ENCODE measurements at regions not wholly inside any gene's neighbourhood (a gene's known extent, or its start where the extent isn't known, plus 50 kb on each side); places are given as distances from the start of the nearest gene placed in this dataset.

GRCh38 chr2:144261966-144262365 is 258.0 kb downstream of the ZEB2 start:
- Mint-ChIP-seq H3K4me3 (no peak overlapping the region), H3K27me3 (ENCODE audit: low read depth) (no peaks in the 10 kb centered on the region), H3K4me1 (peaks cover 10 to 16% of the 10 kb centered on the region in 2 experiments), H3K27ac (no peak overlapping the region), H3K9me3 (peaks cover 13 to 19% of the 10 kb centered on the region in 2 experiments), H3K36me3 (ENCODE audit: insufficient read depth in 1 of 3, low read depth in 3 of 3) (peaks cover 7 to 24% (median 22%) of the 10 kb centered on the region in 3 experiments)
- no peak overlapping the region for H3T11ph ChIP-seq (ENCODE audit: low read length)
- no peak overlapping the region for H3K14ac ChIP-seq (ENCODE audit: insufficient read depth, low read length)
- no peak overlapping the region for H4K91ac ChIP-seq (ENCODE audit: insufficient read length, low read depth, low read length)
- H4K20me1 ChIP-seq (ENCODE audit: control insufficient read depth, insufficient read depth, insufficient read length), result no peaks in the 10 kb centered on the region
- no peak overlapping the region for H2BK15ac ChIP-seq (ENCODE audit: low read depth, low read length)
- H3K23me2 ChIP-seq (ENCODE audit: insufficient read length, low read depth, low read length, poor library complexity, severe bottlenecking), result no peaks in the 10 kb centered on the region
- H2BK12ac ChIP-seq (ENCODE audit: insufficient read length, low read depth, low read length), result no peak overlapping the region
- H4K5ac ChIP-seq (ENCODE audit: insufficient read length, low read depth, low read length), result no peak overlapping the region
- WGBS (ENCODE audit: extremely low coverage, insufficient read length, low lambda C conversion rate), result no CpG with 5 or more reads among the region's 2 CpGs
- no peak overlapping the region for H2BK5ac ChIP-seq (ENCODE audit: insufficient read length, low read length)
- TF ChIP-seq CTCF (conservative IDR thresholded peaks at IDR 0.05), result no peak
- no peak overlapping the region for H3K23ac ChIP-seq (ENCODE audit: insufficient read length, low read depth, low read length)
- no peaks in the 10 kb centered on the region for H3K27me3 ChIP-seq (ENCODE audit: insufficient read depth, low read length)
- no peak overlapping the region for H3K9ac ChIP-seq (ENCODE audit: extremely low read depth, insufficient read length, low read length)
- H3K79me2 ChIP-seq (ENCODE audit: insufficient read depth, low read length), result 0 out of 2 replicates have a peak, but pooled peaks cover 2% of the 10 kb centered on the region
- no peak overlapping the region for H2BK120ac ChIP-seq (ENCODE audit: low read depth, low read length, poor library complexity, severe bottlenecking)
- H2AK5ac ChIP-seq (ENCODE audit: insufficient read length, low read length), result no peak overlapping the region
- no peak overlapping the region for H3K18ac ChIP-seq (ENCODE audit: insufficient read length, low read depth, low read length)
- DNase-seq, result no peak
- H3K4ac ChIP-seq (ENCODE audit: low read depth, low read length), result no peak overlapping the region
- H3K4me1 ChIP-seq (ENCODE audit: insufficient read depth, low read length), result no peaks in the 10 kb centered on the region; the same call in 1 of the 2 replicates
- no peaks in the 10 kb centered on the region for H3K9me3 ChIP-seq (ENCODE audit: control insufficient read depth, low read depth, low read length)
- no peak overlapping the region for H2BK20ac ChIP-seq (ENCODE audit: low read depth, low read length, poor library complexity, severe bottlenecking)
- H2AFZ ChIP-seq (ENCODE audit: low read length), result no peak overlapping the region
- H3K4me2 ChIP-seq (ENCODE audit: insufficient read depth, insufficient read length, low read length), result no peak overlapping the region
- H3K56ac ChIP-seq (ENCODE audit: insufficient read length, low read depth, low read length), result no peak overlapping the region
- H3K27ac ChIP-seq (ENCODE audit: insufficient read length, low read depth, low read length), result no peak overlapping the region
- no peak overlapping the region for H4K8ac ChIP-seq (replicated peaks; ENCODE audit: insufficient read length, low read depth, low read length)
- no peaks in the 10 kb centered on the region for H3K79me1 ChIP-seq (ENCODE audit: insufficient read depth, low read depth, low read length, poor library complexity, severe bottlenecking)

Data from H9 (cell line).